ENCODE measurements at regions not wholly inside any gene's neighbourhood (a gene's known extent, or its start where the extent isn't known, plus 50 kb on each side); places are given as distances from the start of the nearest gene placed in this dataset.

DNA sequence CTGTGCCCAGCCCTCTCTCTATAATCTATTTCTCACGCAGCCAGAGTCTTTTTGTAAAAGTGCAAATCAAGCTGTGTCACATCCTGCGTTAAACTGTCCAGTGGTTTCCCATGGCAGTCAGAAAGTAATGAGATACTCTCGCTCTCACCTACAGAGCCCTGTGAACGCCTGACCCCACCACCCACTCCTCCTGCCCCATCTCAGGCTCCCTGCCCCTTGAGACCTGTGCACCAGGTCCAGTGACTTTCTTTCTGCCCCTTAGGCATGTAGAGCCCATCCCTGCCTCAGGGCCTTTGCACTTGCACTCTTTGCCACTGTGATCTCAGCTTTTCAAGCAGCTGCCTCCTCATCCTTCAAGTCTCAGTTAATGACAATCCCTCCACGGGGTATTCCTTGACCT lies 58.3 kb upstream of the RASGRP1 start:
- no peak overlapping the region for H3K27ac ChIP-seq
- ChIA-PET POLR2A (ENCODE audit: low non-redundant PET) (no interaction called here), CTCF (no interaction called here)
- DNase-seq (ENCODE audit: low spot score): no peak
- TF ChIP-seq, protein P1, sequence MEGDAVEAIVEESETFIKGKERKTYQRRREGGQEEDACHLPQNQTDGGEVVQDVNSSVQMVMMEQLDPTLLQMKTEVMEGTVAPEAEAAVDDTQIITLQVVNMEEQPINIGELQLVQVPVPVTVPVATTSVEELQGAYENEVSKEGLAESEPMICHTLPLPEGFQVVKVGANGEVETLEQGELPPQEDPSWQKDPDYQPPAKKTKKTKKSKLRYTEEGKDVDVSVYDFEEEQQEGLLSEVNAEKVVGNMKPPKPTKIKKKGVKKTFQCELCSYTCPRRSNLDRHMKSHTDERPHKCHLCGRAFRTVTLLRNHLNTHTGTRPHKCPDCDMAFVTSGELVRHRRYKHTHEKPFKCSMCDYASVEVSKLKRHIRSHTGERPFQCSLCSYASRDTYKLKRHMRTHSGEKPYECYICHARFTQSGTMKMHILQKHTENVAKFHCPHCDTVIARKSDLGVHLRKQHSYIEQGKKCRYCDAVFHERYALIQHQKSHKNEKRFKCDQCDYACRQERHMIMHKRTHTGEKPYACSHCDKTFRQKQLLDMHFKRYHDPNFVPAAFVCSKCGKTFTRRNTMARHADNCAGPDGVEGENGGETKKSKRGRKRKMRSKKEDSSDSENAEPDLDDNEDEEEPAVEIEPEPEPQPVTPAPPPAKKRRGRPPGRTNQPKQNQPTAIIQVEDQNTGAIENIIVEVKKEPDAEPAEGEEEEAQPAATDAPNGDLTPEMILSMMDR (conservative IDR thresholded peaks at IDR 0.05; ENCODE audit: low read depth): no peak

DNA sequence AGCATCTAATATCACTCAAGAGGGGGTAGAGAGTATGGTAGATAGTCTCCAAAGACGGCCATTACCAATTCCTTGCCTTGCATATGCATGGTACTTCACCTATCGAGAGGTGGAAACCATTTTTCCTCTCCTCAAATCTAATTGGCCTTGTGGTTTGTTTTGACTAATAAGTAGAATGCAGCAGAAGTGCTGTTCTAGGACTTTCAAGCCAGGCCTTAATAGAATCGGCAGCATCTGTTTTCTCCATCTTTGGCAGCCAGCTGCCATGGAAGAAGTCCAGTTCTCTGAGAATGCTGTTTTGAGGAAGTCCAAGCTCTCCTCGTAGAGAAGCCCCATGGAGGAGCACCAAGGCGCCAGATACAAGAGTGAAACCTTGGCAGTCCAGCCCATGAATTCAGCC lies 59.1 kb upstream of the RASGRP1 start:
- TF ChIP-seq, protein P1 (conservative IDR thresholded peaks at IDR 0.05; ENCODE audit: low read depth): no peak
- no peak overlapping the region for H3K27ac ChIP-seq
- ChIA-PET POLR2A (ENCODE audit: low non-redundant PET) (no interaction called here), CTCF (interaction anchor here (1.4 kb wide), 1 partner anchor 60 kb away, joined by 5 read pairs; the partner anchor contains the start of gene RASGRP1)
- no peak for DNase-seq (ENCODE audit: low spot score)

DNA sequence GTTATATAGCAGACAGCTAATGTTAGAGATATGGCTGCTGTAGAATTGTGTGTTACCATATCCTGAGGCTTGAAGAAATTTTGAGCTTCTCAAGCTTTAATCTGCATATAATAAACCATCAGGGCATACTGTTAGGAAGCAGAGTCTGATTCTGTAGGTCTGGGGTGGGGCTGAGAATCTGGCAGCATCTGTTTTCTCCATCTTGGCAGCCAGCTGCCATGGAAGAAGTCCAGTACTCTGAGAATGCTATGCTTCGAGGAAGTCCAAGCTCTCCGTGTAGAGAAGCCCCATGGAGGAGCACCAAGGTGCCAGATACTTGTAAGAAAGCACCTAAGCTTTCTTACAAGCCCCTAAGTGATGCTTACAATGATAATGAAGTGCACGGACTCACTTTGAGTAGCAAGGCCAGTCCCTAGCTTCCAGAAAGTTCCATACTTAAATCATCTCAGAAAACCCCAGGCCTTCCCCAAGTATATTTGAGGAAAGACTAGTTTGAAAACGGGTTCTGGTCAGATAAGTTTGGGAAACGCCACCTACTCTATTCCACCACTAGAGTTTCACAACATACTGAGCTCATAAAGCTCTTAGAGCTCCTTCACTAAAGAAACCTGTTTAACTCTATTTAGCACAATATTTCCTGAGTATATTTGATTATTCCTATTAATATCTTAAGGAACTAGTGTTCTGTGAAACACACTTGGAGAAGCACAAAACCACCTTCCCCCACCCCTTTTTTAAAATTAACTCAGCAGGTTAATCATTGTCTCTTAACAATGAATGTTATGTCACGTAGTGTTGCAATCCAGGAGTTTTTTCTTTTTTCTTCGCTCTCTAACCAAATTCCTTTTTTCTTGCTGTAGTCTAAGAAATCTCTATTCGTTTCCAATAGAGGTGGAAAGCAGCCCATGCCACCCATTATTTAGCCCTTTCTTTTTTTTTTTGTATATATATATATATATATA lies 59.9 kb upstream of the RASGRP1 start:
- POLR2A ChIA-PET (ENCODE audit: low non-redundant PET): no interaction called here
- DNase-seq (ENCODE audit: low spot score): no peak
- CTCF ChIA-PET: interaction anchor here (1.4 kb wide), 1 partner anchor 60 kb away, joined by 5 read pairs; the partner anchor contains the start of gene RASGRP1

DNA sequence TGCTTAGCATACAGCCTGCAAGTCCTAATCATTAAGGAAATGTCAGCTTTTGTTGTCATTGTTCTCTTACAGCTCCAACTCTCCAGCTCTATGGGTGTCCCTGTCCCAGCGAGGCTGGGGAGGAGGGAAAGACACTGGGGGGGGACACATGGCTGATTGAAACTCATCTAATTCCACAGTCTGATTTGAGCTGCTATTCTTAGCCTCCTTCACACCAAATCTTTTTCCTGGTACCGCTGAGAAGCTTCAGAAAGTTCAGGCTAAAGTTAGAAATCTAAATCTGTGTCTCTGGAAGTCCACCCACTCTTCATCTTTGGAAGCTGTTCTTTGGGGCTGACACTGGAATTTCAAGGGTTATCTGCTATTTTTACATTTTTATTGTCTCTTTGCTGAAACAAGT lies 61.3 kb upstream of the RASGRP1 start:
- ChIA-PET CTCF (interaction anchor here (0.6 to 1.5 kb wide), 3 partner anchors 17 to 65 kb away, joined by 3 to 12 read pairs (median 4); partner anchors contain the start of gene RASGRP1), POLR2A (ENCODE audit: low non-redundant PET) (no interaction called here)
- DNase-seq (ENCODE audit: low spot score): no peak
- TF ChIP-seq, protein P1 (conservative IDR thresholded peaks at IDR 0.05; ENCODE audit: low read depth): no peak
- no peak overlapping the region for H3K27ac ChIP-seq

More for the DNA sequence above, 59.9 kb upstream of the RASGRP1 start:
- H3K27ac ChIP-seq: no peak overlapping the region
- TF ChIP-seq, protein P1 (conservative IDR thresholded peaks at IDR 0.05; ENCODE audit: low read depth): no peak

DNA sequence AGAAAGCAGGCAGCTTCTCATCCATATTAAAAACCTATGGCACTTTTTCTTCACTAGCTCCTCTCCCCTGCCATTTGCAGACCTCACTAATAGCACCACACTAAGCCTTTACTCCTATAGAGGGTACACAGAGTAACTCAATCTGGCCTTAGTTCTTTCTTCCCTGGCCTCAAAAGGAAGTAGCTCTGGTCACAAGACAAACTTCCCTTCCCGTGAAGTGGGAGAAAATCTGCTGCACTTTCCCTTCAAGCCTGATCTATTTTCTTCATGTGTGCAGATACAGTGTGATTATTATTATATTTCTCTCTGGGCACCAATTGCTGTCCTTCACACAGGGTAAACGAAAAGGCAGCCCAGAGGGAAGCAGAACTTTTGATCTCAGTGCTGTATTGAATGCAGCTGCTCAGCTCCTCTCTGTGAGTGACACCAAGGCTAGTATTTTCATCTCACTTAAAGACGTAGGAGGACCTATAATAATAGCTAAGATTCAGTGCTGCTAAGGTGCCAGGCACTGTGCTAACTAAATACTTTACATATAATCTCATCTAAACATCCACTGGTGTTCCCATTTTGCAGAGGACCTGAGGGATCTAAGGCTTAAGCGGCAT lies 61.9 kb upstream of the RASGRP1 start:
- CTCF ChIA-PET: interaction anchor here (0.6 to 1.5 kb wide), 4 partner anchors 17 to 65 kb away, joined by 3 to 12 read pairs (median 4); partner anchors contain the start of gene RASGRP1
- no peak overlapping the region for H3K27ac ChIP-seq
- DNase-seq (ENCODE audit: low spot score): no peak
- TF ChIP-seq, protein P1 (conservative IDR thresholded peaks at IDR 0.05; ENCODE audit: low read depth): no peak
- POLR2A ChIA-PET (ENCODE audit: low non-redundant PET): no interaction called here

DNA sequence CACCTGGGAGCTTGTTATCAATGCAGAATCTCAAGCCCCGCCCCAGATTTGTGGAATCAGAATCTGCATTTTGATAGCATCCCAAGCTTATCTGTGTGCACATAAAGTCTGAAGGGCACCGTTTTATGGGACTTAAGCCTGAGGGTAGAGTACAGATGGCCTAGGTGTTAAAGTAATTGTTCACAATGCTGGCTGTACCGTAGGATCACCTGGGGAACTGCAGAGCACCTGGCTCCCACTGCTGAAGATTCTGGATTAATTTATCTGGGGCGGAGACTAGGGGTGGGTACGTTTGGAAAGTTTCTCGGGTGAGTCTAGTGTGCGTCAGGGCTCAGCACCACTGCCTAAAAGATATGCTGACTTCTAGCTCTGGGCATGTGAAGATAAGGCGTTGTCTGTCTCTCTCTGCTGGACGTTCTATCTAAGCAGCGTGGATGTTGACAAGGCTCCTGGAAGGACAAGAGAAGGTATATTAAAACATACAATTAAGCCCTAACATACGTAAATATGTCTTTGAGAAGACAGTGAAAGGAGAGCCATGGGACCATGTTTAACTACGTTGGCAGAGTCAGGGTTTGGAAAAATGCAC lies 63.2 kb upstream of the RASGRP1 start:
- ChIA-PET CTCF (no interaction called here), POLR2A (ENCODE audit: low non-redundant PET) (interaction anchor here (0.6 kb wide), 1 partner anchor 31 kb away, joined by 9 read pairs; no protein-coding TSS in a partner anchor)
- DNase-seq (ENCODE audit: low spot score): no peak
- TF ChIP-seq, protein P1 (conservative IDR thresholded peaks at IDR 0.05; ENCODE audit: low read depth): no peak
- H3K27ac ChIP-seq: no peak overlapping the region

Measured in RWPE1 (cell line).